ENCODE measurements at regions not wholly inside any gene's neighbourhood (a gene's known extent, or its start where the extent isn't known, plus 50 kb on each side); places are given as distances from the start of the nearest gene placed in this dataset.

- no peaks in the 10 kb centered on the region for H3K27me3 Mint-ChIP-seq (ENCODE audit: unreplicated experiment)
- H3K9me3 Mint-ChIP-seq (ENCODE audit: unreplicated experiment) = no peaks in the 10 kb centered on the region
- H3K27ac Mint-ChIP-seq (ENCODE audit: unreplicated experiment) = no peak overlapping the region
- no peak for DNase-seq (ENCODE audit: extremely low spot score, unreplicated experiment)
- no peak for TF ChIP-seq CTCF (IDR thresholded peaks at IDR 0.05)
- no peaks in the 10 kb centered on the region for H3K4me1 Mint-ChIP-seq (ENCODE audit: unreplicated experiment)
- no peak overlapping the region for H3K4me3 Mint-ChIP-seq (ENCODE audit: unreplicated experiment)
- H3K36me3 Mint-ChIP-seq (ENCODE audit: unreplicated experiment) = no peaks in the 10 kb centered on the region
Measured at GRCh38 chr3:74039105-74039504, 414.4 kb upstream of the PDZRN3 start.

- Mint-ChIP-seq H3K36me3 (ENCODE audit: unreplicated experiment) (no peaks in the 10 kb centered on the region), H3K27me3 (ENCODE audit: unreplicated experiment) (peaks cover 4% of the 10 kb centered on the region), H3K4me1 (ENCODE audit: unreplicated experiment) (no peaks in the 10 kb centered on the region), H3K9me3 (ENCODE audit: unreplicated experiment) (no peaks in the 10 kb centered on the region), H3K27ac (ENCODE audit: unreplicated experiment) (no peak overlapping the region), H3K4me3 (ENCODE audit: unreplicated experiment) (no peak overlapping the region)
- no peak for TF ChIP-seq CTCF (IDR thresholded peaks at IDR 0.05)
- DNase-seq (ENCODE audit: extremely low spot score, unreplicated experiment) = no peak
Measured at GRCh38 chr3:74036568-74036967, 411.8 kb upstream of the PDZRN3 start.

- no peaks in the 10 kb centered on the region for H3K4me1 Mint-ChIP-seq (ENCODE audit: unreplicated experiment)
- H3K4me3 Mint-ChIP-seq (ENCODE audit: unreplicated experiment) = no peak overlapping the region
- H3K9me3 Mint-ChIP-seq (ENCODE audit: unreplicated experiment) = no peaks in the 10 kb centered on the region
- no peak for TF ChIP-seq CTCF (IDR thresholded peaks at IDR 0.05)
- H3K27ac Mint-ChIP-seq (ENCODE audit: unreplicated experiment) = no peak overlapping the region
- H3K27me3 Mint-ChIP-seq (ENCODE audit: unreplicated experiment) = peaks cover 6% of the 10 kb centered on the region
- DNase-seq (ENCODE audit: extremely low spot score, unreplicated experiment) = no peak
- H3K36me3 Mint-ChIP-seq (ENCODE audit: unreplicated experiment) = no peaks in the 10 kb centered on the region
Measured at GRCh38 chr3:74036102-74036501, 411.4 kb upstream of the PDZRN3 start.

DNA sequence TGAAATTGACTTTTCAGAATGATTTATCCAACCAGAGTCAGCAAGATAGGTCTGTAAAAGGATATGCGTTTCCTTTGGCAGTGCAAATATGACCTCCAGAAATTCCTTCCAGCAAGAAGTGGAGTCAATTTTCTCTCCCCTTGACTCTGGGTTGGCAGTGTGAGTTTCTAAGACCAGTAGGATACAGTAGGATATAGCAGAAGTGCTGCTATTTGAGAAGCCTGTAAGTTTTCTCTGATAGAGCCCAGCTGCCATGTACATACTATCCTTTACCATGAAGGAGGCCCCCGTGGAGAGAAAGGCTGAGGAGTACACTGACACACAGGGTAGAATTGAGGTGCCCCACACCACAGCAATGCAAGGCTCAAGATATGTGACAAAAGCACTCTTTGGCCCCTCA is 409.1 kb upstream of the PDZRN3 start:
- H3K4me3 Mint-ChIP-seq (ENCODE audit: unreplicated experiment) = no peak overlapping the region
- H3K27ac Mint-ChIP-seq (ENCODE audit: unreplicated experiment) = no peak overlapping the region
- H3K27me3 Mint-ChIP-seq (ENCODE audit: unreplicated experiment) = peaks cover 6% of the 10 kb centered on the region
- no peak for DNase-seq (ENCODE audit: extremely low spot score, unreplicated experiment)
- TF ChIP-seq CTCF (IDR thresholded peaks at IDR 0.05) = no peak
- no peaks in the 10 kb centered on the region for H3K9me3 Mint-ChIP-seq (ENCODE audit: unreplicated experiment)
- H3K36me3 Mint-ChIP-seq (ENCODE audit: unreplicated experiment) = no peaks in the 10 kb centered on the region
- no peaks in the 10 kb centered on the region for H3K4me1 Mint-ChIP-seq (ENCODE audit: unreplicated experiment)

DNA sequence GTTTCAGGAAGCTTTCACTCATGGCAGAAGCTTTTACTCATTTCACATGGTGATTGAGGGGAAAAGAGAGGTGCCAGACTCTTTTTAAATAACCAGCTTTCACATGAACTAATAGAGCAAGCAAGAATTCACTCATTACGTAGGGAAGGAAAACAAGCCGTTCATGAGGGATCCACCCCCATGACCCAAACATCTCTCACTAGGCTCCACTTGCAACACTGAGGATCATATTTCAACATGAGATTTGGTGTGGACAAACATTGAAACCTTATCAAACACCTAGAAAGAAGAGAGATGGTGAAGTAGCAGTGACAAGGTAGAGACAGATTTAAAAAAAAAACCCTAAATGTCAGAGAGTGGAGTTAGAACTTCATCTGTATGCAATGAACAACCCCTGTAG is 408.6 kb upstream of the PDZRN3 start:
- no peaks in the 10 kb centered on the region for H3K36me3 Mint-ChIP-seq (ENCODE audit: unreplicated experiment)
- peaks cover 6% of the 10 kb centered on the region for H3K27me3 Mint-ChIP-seq (ENCODE audit: unreplicated experiment)
- H3K27ac Mint-ChIP-seq (ENCODE audit: unreplicated experiment) = no peak overlapping the region
- no peaks in the 10 kb centered on the region for H3K4me1 Mint-ChIP-seq (ENCODE audit: unreplicated experiment)
- no peaks in the 10 kb centered on the region for H3K9me3 Mint-ChIP-seq (ENCODE audit: unreplicated experiment)
- H3K4me3 Mint-ChIP-seq (ENCODE audit: unreplicated experiment) = no peak overlapping the region
- TF ChIP-seq CTCF (IDR thresholded peaks at IDR 0.05) = no peak
- no peak for DNase-seq (ENCODE audit: extremely low spot score, unreplicated experiment)

All from osteocyte (in vitro differentiated cells).